H1 (cell line): ENCODE measurements at regions not wholly inside any gene's neighbourhood (a gene's known extent, or its start where the extent isn't known, plus 50 kb on each side); places are given as distances from the start of the nearest gene placed in this dataset.

Experiments used
- CTCF ChIA-PET: fragments of 300-600 bp; sonication (Branson Sonifier 250); formaldehyde crosslinking; loops from one replicate; lab custom pipeline; 2021; ENCODE audit not compliant: partially characterized antibody; lab: Charles Lee
- POLR2A ChIA-PET: fragments of 300-600 bp; sonication (Branson Sonifier 250); formaldehyde crosslinking; loops from one replicate; lab custom pipeline; 2021; ENCODE audit warnings: inconsistent platforms; ENCODE audit not compliant: partially characterized antibody; lab: Charles Lee
- DNase-seq, 2 experiments: peaks; one replicate each; pipeline versions ENCODE4 v3.0.0 to v3.0.0-alpha.2; 2010 to 2022; ENCODE audit warnings: low spot score in 2 of 2, low read depth in 1 of 2, mixed read lengths in 1 of 2
- FAIRE-seq: peaks from 2 replicates; lab custom pipeline; 2011; peaks lifted over from hg19 to GRCh38; lab: Jason Lieb, UNC
- H2AFZ ChIP-seq: 2 replicates; pipeline ENCODE4 v1.8.1; 2012; ENCODE audit warnings: low read length, inconsistent platforms
- H2AK5ac ChIP-seq: 2 replicates; pipeline ENCODE4 v1.6.1; 2013; ENCODE audit warnings: low read depth, low read length
- H2BK120ac ChIP-seq: replicated peaks from 2 replicates; pipeline ENCODE3; 2013; ENCODE audit warnings: low read depth, low read length, inconsistent platforms
- H2BK12ac ChIP-seq: 2 replicates; pipeline ENCODE4 v1.6.1; 2013; ENCODE audit warnings: low read depth, low read length
- H2BK15ac ChIP-seq: 2 replicates; pipeline ENCODE4 v1.6.1; 2013; ENCODE audit warnings: low read length
- H2BK20ac ChIP-seq: 2 replicates; pipeline ENCODE4 v1.6.1; 2013; ENCODE audit warnings: low read length
- H2BK5ac ChIP-seq: 2 replicates; pipeline ENCODE4 v1.6.1; 2013; ENCODE audit warnings: low read depth, low read length
- H3K14ac ChIP-seq: 2 replicates; pipeline ENCODE4 v1.6.1; 2013; ENCODE audit warnings: inconsistent platforms; ENCODE audit not compliant: insufficient read length
- H3K18ac ChIP-seq: 2 replicates; pipeline ENCODE4 v1.6.1; 2013; ENCODE audit warnings: low read length; ENCODE audit errors: extremely low read depth
- H3K23ac ChIP-seq: 2 replicates; pipeline ENCODE4 v1.6.1; 2013; ENCODE audit warnings: inconsistent platforms; ENCODE audit not compliant: insufficient read length
- H3K23me2 ChIP-seq: 2 replicates; pipeline ENCODE4 v1.6.1; 2013; ENCODE audit warnings: low read depth, low read length
- H3K27ac ChIP-seq: 2 replicates; pipeline ENCODE4 v1.6.1; 2011; ENCODE audit warnings: low read depth, low read length, inconsistent platforms
- H3K27me3 ChIP-seq, 4 experiments: replicated peaks in 1 of 4; 1 replicate in 1 of 4; 2 replicates in 3 of 4; pipeline versions ENCODE4 v1.6.1 to v1.8.1; 2011 to 2013; ENCODE audit warnings: low read length in 3 of 4, mild to moderate bottlenecking in 3 of 4, inconsistent platforms in 2 of 4, mixed read lengths in 2 of 4, moderate library complexity in 1 of 4; ENCODE audit not compliant: control insufficient read depth in 3 of 4, insufficient read depth in 3 of 4; ENCODE audit errors: extremely low read depth in 1 of 4
- H3K36me3 ChIP-seq, 4 experiments: 2 replicates each; pipeline versions ENCODE4 v1.6.1 to v1.8.1; 2011 to 2013; ENCODE audit warnings: mild to moderate bottlenecking in 4 of 4, low read length in 3 of 4, moderate library complexity in 2 of 4, control low read depth in 1 of 4, inconsistent platforms in 1 of 4; ENCODE audit not compliant: insufficient read depth in 4 of 4, control insufficient read depth in 2 of 4
- H3K4ac ChIP-seq: replicated peaks from 2 replicates; pipeline ENCODE3; 2013; ENCODE audit warnings: low read length, low read depth, mixed read lengths, inconsistent platforms; ENCODE audit not compliant: insufficient read length
- H3K4me1 ChIP-seq, 4 experiments: replicated peaks in 1 of 4; 1 replicate in 1 of 4; 2 replicates in 3 of 4; pipeline versions ENCODE4 v1.6.1 to v1.8.1; 2011 to 2013; ENCODE audit warnings: low read length in 3 of 4, inconsistent platforms in 2 of 4, mixed read lengths in 1 of 4; ENCODE audit not compliant: insufficient read depth in 4 of 4, control insufficient read depth in 3 of 4
- H3K4me2 ChIP-seq, 2 experiments: 2 replicates each; pipeline versions ENCODE4 v1.6.1 to v1.8.1; 2011 to 2013; ENCODE audit warnings: low read depth in 2 of 2, low read length in 2 of 2, control low read depth in 1 of 2, inconsistent platforms in 1 of 2, mild to moderate bottlenecking in 1 of 2; ENCODE audit not compliant: insufficient read depth in 1 of 2
- H3K4me3 ChIP-seq, 4 experiments: fragments of 200-600, 300-600 bp in 1 of 4; sonication (generic), shearing (Covaris generic), sonication (Bioruptor Twin) in 1 of 4; 2 replicates each; pipeline versions ENCODE4 v1.5.1 to v1.8.1; 2011 to 2016; ENCODE audit warnings: low read length in 4 of 4, low read depth in 3 of 4, control low read depth in 2 of 4, inconsistent platforms in 2 of 4, mild to moderate bottlenecking in 2 of 4, mixed read lengths in 1 of 4, moderate library complexity in 1 of 4; ENCODE audit not compliant: insufficient read depth in 2 of 4; ENCODE audit errors: extremely low read depth in 1 of 4
- H3K56ac ChIP-seq: replicated peaks from 2 replicates; pipeline ENCODE3; 2013; ENCODE audit warnings: low read depth, mild to moderate bottlenecking, mixed read lengths, low read length, inconsistent platforms; ENCODE audit not compliant: insufficient read length
- H3K79me1 ChIP-seq: 2 replicates; pipeline ENCODE4 v1.6.1; 2013; ENCODE audit warnings: low read depth, low read length, control low read depth
- H3K79me2 ChIP-seq, 2 experiments: 2 replicates each; pipeline versions ENCODE4 v1.6.1 to v1.8.1; 2012 to 2013; ENCODE audit warnings: low read length in 2 of 2, mild to moderate bottlenecking in 2 of 2, inconsistent platforms in 1 of 2; ENCODE audit not compliant: insufficient read depth in 2 of 2, control insufficient read depth in 1 of 2
- H3K9ac ChIP-seq, 4 experiments: replicated peaks in 1 of 4; 1 replicate in 1 of 4; 2 replicates in 3 of 4; pipeline versions ENCODE4 v1.6.1 to v1.8.1; 2011 to 2013; ENCODE audit warnings: low read depth in 3 of 4, low read length in 3 of 4, control low read depth in 2 of 4, mild to moderate bottlenecking in 2 of 4, moderate library complexity in 2 of 4, inconsistent platforms in 1 of 4; ENCODE audit errors: extremely low read depth in 1 of 4
- H3K9me3 ChIP-seq, 2 experiments: 2 replicates each; pipeline versions ENCODE4 v1.6.1 to v1.8.1; 2012 to 2013; ENCODE audit warnings: mild to moderate bottlenecking in 2 of 2, moderate library complexity in 2 of 2, control low read depth in 1 of 2, inconsistent platforms in 1 of 2, low read depth in 1 of 2, low read length in 1 of 2, mixed read lengths in 1 of 2; ENCODE audit not compliant: insufficient read depth in 2 of 2
- H4K20me1 ChIP-seq, 2 experiments: replicated peaks in 1 of 2; 2 replicates each; pipeline versions ENCODE3 to v1.8.1; 2011 to 2013; ENCODE audit warnings: inconsistent platforms in 2 of 2, low read length in 2 of 2, mild to moderate bottlenecking in 1 of 2; ENCODE audit not compliant: insufficient read depth in 2 of 2, control insufficient read depth in 1 of 2
- H4K5ac ChIP-seq: 2 replicates; pipeline ENCODE4 v1.6.1; 2013; ENCODE audit warnings: low read length, low read depth, mixed read lengths, inconsistent platforms; ENCODE audit not compliant: insufficient read length
- H4K8ac ChIP-seq: 2 replicates; pipeline ENCODE4 v1.8.0; 2013; ENCODE audit warnings: mild to moderate bottlenecking, moderate library complexity, low read length, inconsistent platforms; ENCODE audit not compliant: insufficient read depth; ENCODE audit errors: extremely low read depth
- H4K91ac ChIP-seq: replicated peaks from 2 replicates; pipeline ENCODE3; 2013; ENCODE audit warnings: low read length, mixed read lengths, inconsistent platforms; ENCODE audit not compliant: insufficient read length
- CBX8 ChIP-seq: fragments of 300-800, 300-1000 bp; sonication (generic); IDR thresholded peaks from 2 replicates; pipeline ENCODE4 v1.7.1; 2016; ENCODE audit warnings: low read depth, low read length, borderline replicate concordance
- EP300 ChIP-seq, 2 experiments: IDR thresholded peaks; 1 replicate in 1 of 2; 2 replicates in 1 of 2; pipeline ENCODE4 v1.6.1; 2011 to 2012; ENCODE audit warnings: low read depth in 2 of 2, low read length in 2 of 2, mild to moderate bottlenecking in 2 of 2, borderline replicate concordance in 1 of 2, inconsistent platforms in 1 of 2, moderate library complexity in 1 of 2
- EZH2 ChIP-seq: fragments of 200-600 bp; sonication (generic); IDR thresholded peaks from 2 replicates; pipeline ENCODE4 v1.7.1; 2012; ENCODE audit warnings: low read depth, mild to moderate bottlenecking, moderate library complexity, low read length, inconsistent platforms; ENCODE audit not compliant: severe bottlenecking
- POLR2A ChIP-seq, 2 experiments: IDR thresholded peaks; 1 replicate in 1 of 2; 2 replicates in 1 of 2; pipeline ENCODE4 v1.6.1; 2011; ENCODE audit warnings: low read depth in 2 of 2, low read length in 2 of 2, mild to moderate bottlenecking in 2 of 2; ENCODE audit errors: control extremely low read depth in 1 of 2
- RBBP5 ChIP-seq: IDR thresholded peaks from 2 replicates; pipeline ENCODE4 v1.7.1; 2012; ENCODE audit warnings: low read depth, mild to moderate bottlenecking, inconsistent platforms, low read length, moderate library complexity, borderline replicate concordance
- WGBS, 2 experiments: shearing (Covaris generic) in 1 of 2; methylation state at CpG; one replicate each; pipeline versions ENCODE4 v1.1.6 to v1.1.7; 2013 to 2015; ENCODE audit warnings: low lambda C conversion rate in 2 of 2, mixed read lengths in 2 of 2, inconsistent platforms in 1 of 2, low coverage in 1 of 2, missing lambda C conversion rate in 1 of 2; ENCODE audit not compliant: insufficient replicate concordance in 2 of 2, insufficient coverage in 1 of 2, insufficient read length in 1 of 2; ENCODE audit errors: extremely low coverage in 1 of 2, missing lambda C conversion rate in 1 of 2; 5-methylcytosine and 5-hydroxymethylcytosine counted together
- TF ChIP-seq, protein P1 (sequence below): IDR thresholded peaks from 2 replicates; pipeline ENCODE4 v1.6.1; 2011; ENCODE audit warnings: low read depth, mild to moderate bottlenecking, low read length; ENCODE audit not compliant: insufficient read depth

DNA sequence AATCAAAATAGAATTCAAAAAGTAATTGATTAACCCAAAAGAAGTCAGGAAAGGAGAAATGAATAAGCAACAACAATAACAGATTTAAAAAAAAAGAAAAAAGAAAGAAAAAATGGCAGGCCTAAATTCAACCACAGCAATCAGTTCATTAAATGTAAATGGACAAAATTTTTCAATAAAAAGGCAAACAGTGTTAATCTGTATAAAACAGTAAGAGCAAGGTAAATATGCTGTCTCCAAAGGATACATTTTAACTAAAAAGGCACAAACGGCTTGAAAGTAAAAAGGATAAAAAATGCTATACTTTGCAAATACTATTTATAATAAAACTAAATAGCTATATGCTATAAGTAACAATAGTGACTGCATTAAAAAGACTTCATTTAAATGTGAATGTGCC is 582.0 kb downstream of the SPRY1 start:
- Histone ChIP-seq H2BK20ac (no peak overlapping the region), H3K4me2 (no peak overlapping the region), H3K27ac (no peak overlapping the region), H2BK5ac (no peak overlapping the region), H3K79me1 (no peaks in the 10 kb centered on the region), H2AFZ (no peak overlapping the region), H4K91ac (no peak overlapping the region), H3K9me3 (peaks cover 0 to 9% of the 10 kb centered on the region in 2 experiments; a peak in 1 of 4 replicates), H3K9ac (no peak overlapping the region), H3K23me2 (no peaks in the 10 kb centered on the region), H2BK120ac (no peak overlapping the region), H4K8ac (no peak overlapping the region), H3K23ac (no peak overlapping the region), H2BK15ac (no peak overlapping the region), H4K20me1 (no peaks in the 10 kb centered on the region), H3K14ac (no peak overlapping the region), H3K79me2 (no peaks in the 10 kb centered on the region), H3K36me3 (peaks cover 0 to 6% (median 1%) of the 10 kb centered on the region in 4 experiments; a peak in 3 of 8 replicates), H3K56ac (no peak overlapping the region), H3K4me1 (peaks cover 1 to 17% (median 11%) of the 10 kb centered on the region in 4 experiments; a peak in 6 of 7 replicates), H3K4ac (no peak overlapping the region), H3K18ac (no peak overlapping the region), H3K27me3 (no peaks in the 10 kb centered on the region), H2BK12ac (no peak overlapping the region), H2AK5ac (no peak overlapping the region), H3K4me3 (no peak overlapping the region), H4K5ac (no peak overlapping the region)
- FAIRE-seq (no peak), DNase-seq (no peak)
- POLR2A ChIA-PET: no interaction called here
- CTCF ChIA-PET: no interaction called here
- TF ChIP-seq POLR2A (IDR thresholded peaks at IDR 0.05; ENCODE audit: control extremely low read depth in 1 of 2, low read depth in 2 of 2, low read length in 2 of 2): no peak
- TF ChIP-seq EP300 (IDR thresholded peaks at IDR 0.05; ENCODE audit: borderline replicate concordance in 1 of 2, low read depth in 2 of 2, low read length in 2 of 2): no peak
- TF ChIP-seq CBX8: no peak
- no peak for TF ChIP-seq RBBP5
- TF ChIP-seq EZH2: no peak
- TF ChIP-seq, protein P1, sequence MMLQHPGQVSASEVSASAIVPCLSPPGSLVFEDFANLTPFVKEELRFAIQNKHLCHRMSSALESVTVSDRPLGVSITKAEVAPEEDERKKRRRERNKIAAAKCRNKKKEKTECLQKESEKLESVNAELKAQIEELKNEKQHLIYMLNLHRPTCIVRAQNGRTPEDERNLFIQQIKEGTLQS: no peak
- WGBS, 2 experiments: 91% methylated on average over 1 of the region's 1 CpG; no CpG with 5 or more reads in 1 of the 2 experiments
